Gastroesophageal sphincter (tissue), 4 donors: ENCODE measurements at regions not wholly inside any gene's neighbourhood (a gene's known extent, or its start where the extent isn't known, plus 50 kb on each side); places are given as distances from the start of the nearest gene placed in this dataset.

Experiments used
- ATAC-seq: fragments of 150-250 bp; one replicate; pipeline ENCODE4 v1.9.1; 2016; ENCODE audit warnings: mild to moderate bottlenecking, moderate library complexity
- H3K27ac ChIP-seq, 4 donors: fragments of 200-600 bp; sonication (generic) in 3 of 4; 1 replicate in 3 of 4; 2 replicates in 1 of 4; pipeline ENCODE4 v1.5.1; 2016 to 2019
- H3K27me3 ChIP-seq: fragments of 200-600 bp; sonication (generic); one replicate; pipeline ENCODE4 v1.5.1; 2019
- H3K36me3 ChIP-seq, 2 donors: fragments of 200-600 bp; sonication (generic); one replicate each; pipeline ENCODE4 v1.5.1; 2019; ENCODE audit warnings: control low read depth in 1 of 2
- H3K4me1 ChIP-seq, 3 donors: fragments of 200-600 bp; sonication (generic); 1 replicate in 2 of 3; 2 replicates in 1 of 3; pipeline ENCODE4 v1.5.1; 2016 to 2019; ENCODE audit warnings: control low read depth in 2 of 3
- H3K4me3 ChIP-seq, 2 donors: fragments of 200-600 bp; sonication (generic); one replicate each; pipeline ENCODE4 v1.5.1; 2019; ENCODE audit warnings: mild to moderate bottlenecking in 1 of 2, moderate library complexity in 1 of 2
- H3K9me3 ChIP-seq, 3 donors: fragments of 200-600 bp; sonication (generic); one replicate each; pipeline ENCODE4 v1.5.1; 2017 to 2019; ENCODE audit warnings: control low read depth in 2 of 3
- EP300 ChIP-seq: sonication (generic); formaldehyde crosslinking; IDR thresholded peaks from one replicate; pipeline ENCODE4 v1.6.1; 2017; ENCODE audit warnings: antibody characterized with exemption, mild to moderate bottlenecking
- POLR2A ChIP-seq, 2 donors: fragments of 450-650 bp; IDR thresholded peaks; one replicate each; pipeline ENCODE4 v1.6.1; 2017; ENCODE audit warnings: antibody characterized with exemption in 2 of 2, mild to moderate bottlenecking in 2 of 2, moderate library complexity in 1 of 2
- POLR2AphosphoS5 ChIP-seq: sonication (generic); formaldehyde crosslinking; IDR thresholded peaks from one replicate; pipeline ENCODE4 v1.6.1; 2017; ENCODE audit warnings: antibody characterized with exemption
- WGBS, 2 donors: methylation state at CpG; one replicate each; pipeline ENCODE4 v1.1.5; 2018; ENCODE audit warnings: low coverage in 1 of 2; 5-methylcytosine and 5-hydroxymethylcytosine counted together
- TF ChIP-seq, protein P1 (sequence below), 4 experiments: fragments of 200-600 bp in 2 of 4; fragments of 450-650 bp in 2 of 4; sonication (generic) in 1 of 4; IDR thresholded peaks; one replicate each; pipeline ENCODE4 v1.5.1; 2017 to 2019; ENCODE audit warnings: antibody characterized with exemption in 4 of 4, mild to moderate bottlenecking in 2 of 4, moderate library complexity in 2 of 4

DNA sequence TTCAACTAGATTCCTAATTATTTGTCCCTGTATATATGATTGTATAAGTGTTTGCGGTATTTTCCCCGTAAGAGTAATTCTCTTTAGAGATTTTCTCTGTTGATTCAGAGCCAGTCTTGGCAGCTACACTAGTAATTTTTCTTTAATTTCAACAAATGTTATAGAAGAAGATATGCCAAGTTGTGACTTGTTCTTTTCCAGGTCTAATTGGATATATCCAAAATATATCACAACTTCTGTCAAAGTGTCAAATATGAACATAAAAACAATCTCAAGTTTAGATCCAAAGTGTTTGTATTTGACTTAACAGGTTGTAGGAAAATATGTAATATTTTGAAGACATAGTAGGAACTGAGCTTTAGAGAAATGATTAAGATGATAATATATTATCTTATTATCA lies 733.9 kb upstream of the SLITRK5 start:
- WGBS, 2 donors = 40 to 61% methylated on average over 2 of the region's 2 CpGs
- no peaks in the 10 kb centered on the region for H3K36me3 ChIP-seq
- no peak overlapping the region for H3K27ac ChIP-seq
- no peaks in the 10 kb centered on the region for H3K4me1 ChIP-seq
- no peaks in the 10 kb centered on the region for H3K9me3 ChIP-seq
- H3K27me3 ChIP-seq = no peaks in the 10 kb centered on the region
- no peak overlapping the region for H3K4me3 ChIP-seq
- TF ChIP-seq EP300 = no peak
- TF ChIP-seq, protein P1, sequence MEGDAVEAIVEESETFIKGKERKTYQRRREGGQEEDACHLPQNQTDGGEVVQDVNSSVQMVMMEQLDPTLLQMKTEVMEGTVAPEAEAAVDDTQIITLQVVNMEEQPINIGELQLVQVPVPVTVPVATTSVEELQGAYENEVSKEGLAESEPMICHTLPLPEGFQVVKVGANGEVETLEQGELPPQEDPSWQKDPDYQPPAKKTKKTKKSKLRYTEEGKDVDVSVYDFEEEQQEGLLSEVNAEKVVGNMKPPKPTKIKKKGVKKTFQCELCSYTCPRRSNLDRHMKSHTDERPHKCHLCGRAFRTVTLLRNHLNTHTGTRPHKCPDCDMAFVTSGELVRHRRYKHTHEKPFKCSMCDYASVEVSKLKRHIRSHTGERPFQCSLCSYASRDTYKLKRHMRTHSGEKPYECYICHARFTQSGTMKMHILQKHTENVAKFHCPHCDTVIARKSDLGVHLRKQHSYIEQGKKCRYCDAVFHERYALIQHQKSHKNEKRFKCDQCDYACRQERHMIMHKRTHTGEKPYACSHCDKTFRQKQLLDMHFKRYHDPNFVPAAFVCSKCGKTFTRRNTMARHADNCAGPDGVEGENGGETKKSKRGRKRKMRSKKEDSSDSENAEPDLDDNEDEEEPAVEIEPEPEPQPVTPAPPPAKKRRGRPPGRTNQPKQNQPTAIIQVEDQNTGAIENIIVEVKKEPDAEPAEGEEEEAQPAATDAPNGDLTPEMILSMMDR (IDR thresholded peaks at IDR 0.05) = no peak
- no peak for TF ChIP-seq POLR2AphosphoS5
- TF ChIP-seq POLR2A (IDR thresholded peaks at IDR 0.05) = no peak
- ATAC-seq = no peak

- TF ChIP-seq EP300 = no peak
- no peak for TF ChIP-seq POLR2A (IDR thresholded peaks at IDR 0.05)
- TF ChIP-seq POLR2AphosphoS5 = no peak
- TF ChIP-seq, protein P1 (IDR thresholded peaks at IDR 0.05) = no peak
- 83 to 88% methylated on average over 2 of the region's 2 CpGs for WGBS, 2 donors
Observed at GRCh38 chr13:86945584-86945983, 725.6 kb upstream of the SLITRK5 start.

DNA sequence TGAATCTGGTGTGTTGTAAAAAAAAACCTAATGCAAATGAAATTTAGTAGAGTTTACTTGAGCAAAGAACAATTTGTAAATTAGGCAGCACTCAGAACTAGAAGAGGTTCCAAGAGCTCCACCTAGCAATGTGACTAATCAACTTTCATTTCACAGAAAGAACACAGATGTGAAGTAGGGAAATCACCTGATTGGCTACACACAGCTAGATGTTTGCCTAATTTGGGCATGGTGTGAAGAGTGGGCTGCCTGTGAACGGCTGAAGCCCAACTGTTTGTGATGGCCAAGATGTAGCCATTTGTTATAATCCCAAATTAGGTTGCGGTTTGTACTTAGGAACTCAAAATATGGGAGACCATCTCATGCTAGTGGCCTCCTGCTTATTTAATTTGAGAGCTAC lies 724.4 kb upstream of the SLITRK5 start:
- no peak for ATAC-seq
- TF ChIP-seq POLR2AphosphoS5 = no peak
- TF ChIP-seq POLR2A (IDR thresholded peaks at IDR 0.05) = no peak
- TF ChIP-seq, protein P1 (IDR thresholded peaks at IDR 0.05) = no peak
- no peak for TF ChIP-seq EP300
- 54 to 68% methylated on average over 2 of the region's 2 CpGs for WGBS, 2 donors
- no peaks in the 10 kb centered on the region for H3K36me3 ChIP-seq
- H3K4me3 ChIP-seq = no peak overlapping the region
- H3K27ac ChIP-seq = no peak overlapping the region
- no peaks in the 10 kb centered on the region for H3K9me3 ChIP-seq
- H3K27me3 ChIP-seq = no peaks in the 10 kb centered on the region
- no peaks in the 10 kb centered on the region for H3K4me1 ChIP-seq

More at GRCh38 chr13:86945584-86945983, 725.6 kb upstream of the SLITRK5 start:
- H3K9me3 ChIP-seq = no peaks in the 10 kb centered on the region
- no peaks in the 10 kb centered on the region for H3K4me1 ChIP-seq
- H3K27ac ChIP-seq = no peak overlapping the region
- ATAC-seq = no peak
- no peaks in the 10 kb centered on the region for H3K36me3 ChIP-seq
- no peak overlapping the region for H3K4me3 ChIP-seq
- no peaks in the 10 kb centered on the region for H3K27me3 ChIP-seq

- WGBS, 2 donors = 59 to 70% methylated on average over 1 of the region's 1 CpG
- H3K4me3 ChIP-seq = no peak overlapping the region
- TF ChIP-seq, protein P1 (IDR thresholded peaks at IDR 0.05) = no peak
- TF ChIP-seq POLR2A (IDR thresholded peaks at IDR 0.05) (no peak), POLR2AphosphoS5 (no peak), EP300 (no peak)
- no peaks in the 10 kb centered on the region for H3K27me3 ChIP-seq
- peaks cover 0 to 4% (median 0%) of the 10 kb centered on the region in 3 donors for H3K9me3 ChIP-seq
- no peak for ATAC-seq
- no peak overlapping the region for H3K27ac ChIP-seq
- H3K36me3 ChIP-seq = no peaks in the 10 kb centered on the region
- H3K4me1 ChIP-seq = no peaks in the 10 kb centered on the region
Observed at GRCh38 chr13:86954341-86954740, 716.8 kb upstream of the SLITRK5 start.

GRCh38 chr13:86960876-86961275 lies 710.3 kb upstream of the SLITRK5 start:
- no peak overlapping the region for H3K27ac ChIP-seq
- no peaks in the 10 kb centered on the region for H3K27me3 ChIP-seq
- H3K36me3 ChIP-seq = no peaks in the 10 kb centered on the region
- no peak overlapping the region for H3K4me3 ChIP-seq
- no peak for ATAC-seq
- TF ChIP-seq EP300 (no peak), POLR2AphosphoS5 (no peak), POLR2A (IDR thresholded peaks at IDR 0.05) (no peak)
- TF ChIP-seq, protein P1 (IDR thresholded peaks at IDR 0.05) = no peak
- no peaks in the 10 kb centered on the region for H3K4me1 ChIP-seq
- H3K9me3 ChIP-seq = peaks cover 0 to 4% (median 0%) of the 10 kb centered on the region in 3 donors
